Testis (tissue), 2 donors: ENCODE measurements at regions not wholly inside any gene's neighbourhood (a gene's known extent, or its start where the extent isn't known, plus 50 kb on each side); places are given as distances from the start of the nearest gene placed in this dataset.

Experiments
- CTCF ChIP-seq, 3 experiments: fragments of 450-650 bp in 2 of 3; fragments of 200-600 bp in 1 of 3; sonication (generic) in 1 of 3; IDR thresholded peaks; one replicate each; pipeline ENCODE4 v1.5.1; 2016 to 2019; ENCODE audit warnings: antibody characterized with exemption in 3 of 3, mild to moderate bottlenecking in 2 of 3, moderate library complexity in 1 of 3
- POLR2A ChIP-seq: fragments of 450-650 bp; IDR thresholded peaks from one replicate; pipeline ENCODE4 v1.6.1; 2017; ENCODE audit warnings: antibody characterized with exemption, mild to moderate bottlenecking, moderate library complexity

DNA sequence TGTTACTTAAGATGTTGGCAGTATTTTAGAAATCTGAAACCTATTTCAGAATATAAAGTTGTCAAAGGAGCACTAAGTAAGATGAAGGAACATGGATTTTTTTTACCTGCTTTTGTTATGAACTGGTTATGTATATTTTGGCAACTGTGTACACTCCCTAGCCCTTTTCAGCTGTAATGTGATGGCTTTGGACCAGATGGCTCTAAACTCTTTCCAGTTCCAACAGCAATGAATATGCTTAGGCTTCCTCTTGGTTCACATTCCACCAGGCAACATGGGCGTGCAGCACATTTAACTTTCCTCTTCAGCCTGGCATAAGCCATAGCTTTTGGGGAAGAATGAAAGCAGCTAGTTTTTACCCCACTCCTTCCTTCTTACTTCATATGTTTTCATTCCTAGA lies 95.6 kb upstream of the ADAMTS5 start:
- TF ChIP-seq POLR2A (no peak), CTCF (IDR thresholded peaks at IDR 0.05) (no peak)
